A673 (cell line): ENCODE measurements at regions not wholly inside any gene's neighbourhood (a gene's known extent, or its start where the extent isn't known, plus 50 kb on each side); places are given as distances from the start of the nearest gene placed in this dataset.

Source experiments
- EZH2 ChIP-seq: fragments of 200-600 bp; sonication (generic); IDR thresholded peaks from 2 replicates; pipeline ENCODE4 v1.6.1; 2017; ENCODE audit warnings: borderline replicate concordance, low read depth, mild to moderate bottlenecking, mixed read lengths, antibody characterized with exemption, low read length; ENCODE audit not compliant: poor library complexity, severe bottlenecking
- TF ChIP-seq, protein P1 (sequence below): fragments of 300-800, 200-600 bp; sonication (generic); conservative IDR thresholded peaks from 2 replicates; pipeline ENCODE4 v1.5.1; 2017; ENCODE audit warnings: low read depth, mild to moderate bottlenecking, antibody characterized with exemption, low read length, moderate library complexity, mixed read lengths

DNA sequence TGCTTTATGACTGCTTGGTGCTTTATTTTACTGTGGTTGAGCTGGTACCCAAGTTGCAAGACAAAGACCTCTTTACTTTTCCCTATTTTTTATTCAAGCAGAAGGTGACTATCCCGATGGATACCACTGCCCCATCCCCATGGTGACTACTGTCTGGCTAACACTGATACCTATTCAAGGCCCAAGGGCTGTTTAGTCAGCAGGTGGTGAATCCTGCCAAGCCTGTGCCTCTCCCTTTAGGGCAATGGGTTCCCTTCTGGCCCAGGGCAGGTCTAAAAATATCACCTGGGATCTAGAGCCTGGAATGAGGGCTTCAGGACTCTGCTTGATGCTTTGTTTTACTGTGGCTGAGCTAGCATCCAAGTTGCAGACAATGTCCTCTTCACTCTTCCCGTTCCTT, 510.0 kb upstream of the GRAMD2B start:
- TF ChIP-seq, protein P1, sequence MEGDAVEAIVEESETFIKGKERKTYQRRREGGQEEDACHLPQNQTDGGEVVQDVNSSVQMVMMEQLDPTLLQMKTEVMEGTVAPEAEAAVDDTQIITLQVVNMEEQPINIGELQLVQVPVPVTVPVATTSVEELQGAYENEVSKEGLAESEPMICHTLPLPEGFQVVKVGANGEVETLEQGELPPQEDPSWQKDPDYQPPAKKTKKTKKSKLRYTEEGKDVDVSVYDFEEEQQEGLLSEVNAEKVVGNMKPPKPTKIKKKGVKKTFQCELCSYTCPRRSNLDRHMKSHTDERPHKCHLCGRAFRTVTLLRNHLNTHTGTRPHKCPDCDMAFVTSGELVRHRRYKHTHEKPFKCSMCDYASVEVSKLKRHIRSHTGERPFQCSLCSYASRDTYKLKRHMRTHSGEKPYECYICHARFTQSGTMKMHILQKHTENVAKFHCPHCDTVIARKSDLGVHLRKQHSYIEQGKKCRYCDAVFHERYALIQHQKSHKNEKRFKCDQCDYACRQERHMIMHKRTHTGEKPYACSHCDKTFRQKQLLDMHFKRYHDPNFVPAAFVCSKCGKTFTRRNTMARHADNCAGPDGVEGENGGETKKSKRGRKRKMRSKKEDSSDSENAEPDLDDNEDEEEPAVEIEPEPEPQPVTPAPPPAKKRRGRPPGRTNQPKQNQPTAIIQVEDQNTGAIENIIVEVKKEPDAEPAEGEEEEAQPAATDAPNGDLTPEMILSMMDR: no peak
- no peak for TF ChIP-seq EZH2
